T-helper 1 cell (primary cell): ENCODE measurements at regions not wholly inside any gene's neighbourhood (a gene's known extent, or its start where the extent isn't known, plus 50 kb on each side); places are given as distances from the start of the nearest gene placed in this dataset.

Experiments used
- DNase-seq, 5 donors: peaks; one replicate each; pipeline ENCODE4 v3.0.0-alpha.2; 2012 to 2020

GRCh38 chr17:68812876-68813584, 142.2 kb downstream of the ABCA8 start:
- no peak for DNase-seq

- no peak for DNase-seq
Measured at GRCh38 chr17:68809148-68809547, 146.0 kb downstream of the ABCA8 start.

- no peak for DNase-seq
Measured at GRCh38 chr17:68807998-68808772, 147.0 kb downstream of the ABCA8 start.

- DNase-seq: no peak
Measured at GRCh38 chr17:68805609-68806008, 149.6 kb downstream of the ABCA8 start.

GRCh38 chr17:68804777-68805520, 150.2 kb downstream of the ABCA8 start:
- no peak for DNase-seq

GRCh38 chr17:68803164-68803929, 151.8 kb downstream of the ABCA8 start:
- DNase-seq: no peak

- no peak for DNase-seq
Measured at GRCh38 chr17:68801335-68802247, 153.6 kb downstream of the ABCA8 start.

GRCh38 chr17:68800751-68801150, 154.4 kb downstream of the ABCA8 start:
- DNase-seq: no peak

GRCh38 chr17:68794636-68795434, 160.4 kb downstream of the ABCA8 start:
- no peak for DNase-seq

- no peak for DNase-seq
Measured at GRCh38 chr17:68792873-68793272, 162.3 kb downstream of the ABCA8 start.

- DNase-seq: no peak
Measured at GRCh38 chr17:68792042-68792685, 163.0 kb downstream of the ABCA8 start.

- DNase-seq: no peak
Measured at GRCh38 chr17:68790931-68791330, 164.3 kb downstream of the ABCA8 start.

GRCh38 chr17:68790492-68790891, 164.7 kb downstream of the ABCA8 start:
- DNase-seq: no peak

- DNase-seq: no peak
Measured at GRCh38 chr17:68789203-68789962, 165.8 kb downstream of the ABCA8 start.

- DNase-seq: no peak
Measured at GRCh38 chr17:68785565-68786486, 169.4 kb downstream of the ABCA8 start.

GRCh38 chr17:68784431-68784830, 170.8 kb downstream of the ABCA8 start:
- DNase-seq: no peak

- no peak for DNase-seq
Measured at GRCh38 chr17:68783861-68784260, 171.3 kb downstream of the ABCA8 start.

GRCh38 chr17:68782789-68783188, 172.4 kb downstream of the ABCA8 start:
- DNase-seq: no peak
